Activated CD4-positive, CD25-positive, alpha-beta regulatory T cell treated with anti-CD3 and anti-CD28 coated beads, Interleukin-2, amount 50 U/mL, for 16 hours (primary cell): ENCODE measurements at regions not wholly inside any gene's neighbourhood (a gene's known extent, or its start where the extent isn't known, plus 50 kb on each side); places are given as distances from the start of the nearest gene placed in this dataset.

Experiments
- DNase-seq: peaks from one replicate; pipeline ENCODE4 v3.0.0-alpha.2; 2020; ENCODE audit warnings: low read depth, low spot score

DNA sequence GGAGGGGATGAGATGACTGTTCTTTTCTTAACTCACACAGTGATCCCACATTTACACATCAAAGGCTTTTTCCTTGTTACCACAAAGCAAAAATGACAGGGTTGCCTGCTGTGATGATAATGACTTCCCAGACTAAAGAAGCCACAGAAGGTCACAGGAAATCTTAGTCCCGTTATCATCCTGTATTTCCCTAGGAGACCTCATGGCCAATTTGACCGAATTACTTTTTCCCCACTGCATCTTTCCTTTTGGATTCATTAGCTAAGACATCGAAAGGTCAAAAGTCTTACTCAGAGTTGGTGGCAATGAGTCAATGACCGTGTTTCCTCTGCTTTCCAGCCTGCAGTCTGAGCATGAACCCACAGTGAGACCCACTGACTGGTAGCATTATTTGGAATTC, 130.1 kb upstream of the INHBA start:
- DNase-seq, result no peak

GRCh38 chr7:41830271-41830670, 127.4 kb upstream of the INHBA start:
- no peak for DNase-seq

DNA sequence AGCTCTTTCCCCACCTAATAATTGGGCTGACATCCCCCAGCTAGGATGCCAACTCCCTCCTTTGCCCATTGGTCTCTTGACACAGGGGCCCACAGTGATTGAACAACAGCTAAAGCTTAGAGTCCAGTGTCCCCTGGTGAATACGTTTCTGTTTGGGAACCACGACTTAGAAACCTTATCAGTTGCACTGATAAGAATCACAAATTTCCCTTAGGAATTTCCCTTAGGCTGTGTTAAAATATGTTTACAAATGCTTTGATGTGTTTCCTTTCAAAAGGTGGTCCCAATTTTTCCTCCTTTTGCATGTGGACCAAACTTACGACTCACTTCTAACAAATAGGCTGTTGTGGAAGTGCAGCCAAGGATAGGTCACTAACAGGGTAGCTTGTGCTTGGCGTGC, 126.0 kb upstream of the INHBA start:
- DNase-seq, result no peak

- no peak for DNase-seq
Measured at GRCh38 chr7:41826641-41827040, 123.8 kb upstream of the INHBA start.

GRCh38 chr7:41825927-41826480, 123.1 kb upstream of the INHBA start:
- no peak for DNase-seq

DNA sequence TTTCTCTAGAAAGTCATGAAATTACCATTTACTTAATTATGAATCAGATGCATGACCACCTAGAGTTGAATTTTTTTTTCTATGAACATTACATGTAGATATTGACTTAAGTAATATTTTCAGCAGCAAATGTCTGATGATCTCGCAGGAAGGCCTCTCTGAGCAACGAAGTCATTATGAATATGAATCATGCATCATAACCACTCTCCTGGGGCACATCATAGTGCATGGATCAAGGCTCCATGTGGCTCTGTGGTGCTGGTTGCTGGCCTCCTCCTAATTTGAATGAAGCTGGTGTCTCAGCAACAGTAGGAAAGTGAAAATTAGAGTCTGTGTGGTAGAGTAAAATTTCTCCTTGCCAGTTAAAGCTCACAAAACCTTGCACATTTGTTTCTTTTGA, 121.4 kb upstream of the INHBA start:
- DNase-seq, result no peak

DNA sequence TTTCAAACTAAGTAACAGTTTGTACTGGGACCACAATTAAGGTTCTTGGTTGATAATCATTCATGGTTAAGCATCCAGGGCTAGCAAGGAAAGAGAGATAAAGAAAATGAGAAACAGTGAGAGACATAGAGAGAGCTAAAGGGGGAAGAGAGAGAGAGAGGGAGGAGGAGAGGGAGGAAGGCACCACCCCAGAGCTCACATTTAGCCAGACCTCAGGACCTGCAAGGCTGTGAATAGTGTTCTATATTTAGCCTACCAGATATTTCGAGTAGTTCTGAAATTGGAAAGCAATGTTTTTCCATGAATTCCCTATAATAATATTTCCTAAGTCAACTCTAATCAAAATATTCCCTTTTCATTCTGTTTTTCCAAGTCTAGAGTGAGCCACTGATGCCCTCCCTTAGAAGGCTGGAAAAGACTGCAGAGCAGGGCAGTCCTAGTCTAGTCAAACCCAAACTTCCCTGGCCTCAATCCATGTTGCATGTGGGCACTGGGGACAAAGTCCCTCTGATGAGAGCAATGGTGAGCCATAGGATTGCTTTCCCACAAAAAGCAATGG, 119.4 kb upstream of the INHBA start:
- DNase-seq, result no peak

DNA sequence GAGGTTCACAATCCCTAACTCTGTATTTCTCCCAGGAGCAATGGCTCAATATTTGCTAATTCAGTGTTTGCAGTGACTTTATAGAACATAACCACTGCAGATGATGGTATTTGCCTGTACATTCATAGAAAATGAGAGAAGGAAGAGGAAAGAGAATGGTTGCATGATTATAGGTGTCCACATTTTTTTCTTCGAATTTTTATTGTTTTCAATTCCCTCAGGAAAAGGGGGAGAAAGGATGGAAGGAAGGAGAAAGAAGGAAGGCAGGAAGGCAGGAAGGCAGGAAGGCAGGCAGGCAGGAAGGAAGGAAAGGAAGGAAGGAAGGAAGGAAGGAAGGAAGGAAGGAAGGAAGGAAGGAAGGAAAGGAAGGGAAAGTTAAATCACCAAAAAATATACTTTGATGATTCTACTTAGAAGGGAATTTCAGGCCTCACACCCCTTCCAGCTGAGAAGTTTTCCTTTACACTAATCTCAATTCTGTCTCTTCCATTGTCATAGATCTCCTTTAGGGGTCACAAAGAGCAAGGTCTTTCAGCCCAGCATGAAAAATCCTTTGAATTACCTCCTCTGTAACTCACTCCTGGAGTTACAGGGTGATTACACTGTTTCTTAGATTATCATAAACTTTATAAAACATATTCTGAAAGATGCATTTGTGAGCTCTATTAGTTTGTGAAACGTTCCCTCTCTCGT, 118.8 kb upstream of the INHBA start:
- no peak for DNase-seq

GRCh38 chr7:41820111-41820671, 117.3 kb upstream of the INHBA start:
- DNase-seq, result no peak

GRCh38 chr7:41819645-41820044, 116.8 kb upstream of the INHBA start:
- DNase-seq, result no peak

- DNase-seq, result no peak
Measured at GRCh38 chr7:41818765-41819398, 116.0 kb upstream of the INHBA start.

- no peak for DNase-seq
Measured at GRCh38 chr7:41817386-41817785, 114.5 kb upstream of the INHBA start.

GRCh38 chr7:41816111-41816510, 113.2 kb upstream of the INHBA start:
- no peak for DNase-seq

DNA sequence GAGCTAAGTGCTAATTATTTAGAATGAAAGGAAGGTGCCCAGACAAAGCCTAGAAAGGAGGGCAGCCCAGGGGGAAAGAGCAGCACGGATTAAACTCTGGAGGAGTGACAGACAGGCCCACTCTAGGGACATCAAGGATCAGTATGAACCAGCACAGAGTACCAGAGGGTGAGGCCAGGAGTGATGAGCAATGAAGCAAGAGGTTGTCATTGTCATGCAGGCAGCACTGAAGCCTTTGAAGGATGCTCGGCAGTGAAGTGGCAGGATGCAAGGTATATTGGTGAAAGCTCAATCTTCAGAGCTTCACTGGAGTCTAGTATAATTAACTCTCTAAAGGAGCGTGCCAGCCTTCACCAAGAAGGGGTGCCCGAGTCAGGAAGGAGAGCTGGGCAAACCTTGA, 112.0 kb upstream of the INHBA start:
- no peak for DNase-seq

DNA sequence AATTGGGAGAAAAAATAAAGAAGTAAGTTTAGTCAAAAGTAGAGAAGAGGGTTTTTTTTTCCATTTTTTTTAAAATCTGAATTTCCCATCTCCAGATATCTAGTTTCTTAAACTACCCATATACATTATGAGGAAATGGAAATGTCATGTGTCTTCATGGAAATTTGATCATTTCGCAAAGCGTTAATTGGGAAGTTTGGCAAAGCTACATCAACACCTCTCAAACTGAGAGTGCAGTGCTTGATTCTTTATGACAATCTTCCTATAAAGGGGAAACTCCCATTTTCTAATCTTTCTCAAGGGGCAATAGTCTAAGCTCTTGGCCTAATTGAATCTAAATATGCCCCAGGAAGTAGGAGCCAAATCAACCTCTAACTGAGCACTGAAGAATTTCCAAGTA, 110.4 kb upstream of the INHBA start:
- no peak for DNase-seq

GRCh38 chr7:41811941-41812340, 109.1 kb upstream of the INHBA start:
- no peak for DNase-seq

DNA sequence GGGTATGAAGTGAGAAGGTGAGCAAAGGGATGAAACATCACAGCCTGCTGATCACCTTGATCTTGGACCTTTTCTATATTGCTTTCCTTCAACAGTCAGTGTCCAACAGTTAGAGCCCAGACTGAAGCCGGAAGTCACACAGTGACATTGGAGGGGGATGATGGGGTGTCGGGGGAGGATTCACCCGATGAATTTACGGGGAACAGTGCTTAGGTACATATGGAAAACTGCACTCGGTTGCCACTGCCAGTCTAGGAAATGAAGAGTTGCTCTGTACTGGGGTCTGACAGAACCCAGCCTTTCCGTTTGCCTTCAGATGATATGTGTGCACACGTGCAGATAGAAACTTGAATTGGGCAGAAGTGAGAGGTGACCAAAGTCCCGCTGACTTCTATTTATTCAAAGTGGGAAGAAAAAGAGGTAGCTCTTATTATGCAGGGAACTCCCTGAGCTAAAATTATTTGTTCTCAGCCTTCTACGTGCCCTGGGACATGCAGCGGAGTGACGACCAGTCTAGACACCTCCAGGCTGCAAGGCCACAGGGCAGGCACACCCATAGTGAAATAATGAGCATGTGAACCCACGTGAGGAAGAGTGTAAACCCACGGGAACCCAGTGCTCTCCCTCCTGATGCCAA, 107.2 kb upstream of the INHBA start:
- no peak for DNase-seq

GRCh38 chr7:41809529-41809939, 106.6 kb upstream of the INHBA start:
- no peak for DNase-seq

DNA sequence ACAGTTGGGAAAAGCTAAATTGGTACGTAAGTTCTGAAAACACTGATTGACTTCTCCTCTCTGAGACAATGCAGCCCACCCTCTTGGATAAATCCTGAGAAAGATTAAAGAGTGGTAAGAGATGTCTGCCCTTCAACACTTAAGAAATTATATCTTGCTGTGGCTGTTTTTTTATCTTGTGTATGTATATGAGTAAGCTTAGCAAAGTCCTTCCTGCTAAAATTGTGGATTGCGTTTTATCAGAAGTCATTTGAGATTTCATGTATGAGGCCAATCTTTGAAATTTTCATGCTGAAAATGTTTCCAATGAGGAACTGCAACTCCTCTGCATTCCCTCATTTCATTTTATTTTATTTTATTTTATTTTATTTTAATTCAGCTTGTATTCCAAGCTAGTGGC, 106.2 kb upstream of the INHBA start:
- no peak for DNase-seq

- DNase-seq, result no peak
Measured at GRCh38 chr7:41808541-41808940, 105.7 kb upstream of the INHBA start.

- no peak for DNase-seq
Measured at GRCh38 chr7:41803569-41803968, 100.7 kb upstream of the INHBA start.

DNA sequence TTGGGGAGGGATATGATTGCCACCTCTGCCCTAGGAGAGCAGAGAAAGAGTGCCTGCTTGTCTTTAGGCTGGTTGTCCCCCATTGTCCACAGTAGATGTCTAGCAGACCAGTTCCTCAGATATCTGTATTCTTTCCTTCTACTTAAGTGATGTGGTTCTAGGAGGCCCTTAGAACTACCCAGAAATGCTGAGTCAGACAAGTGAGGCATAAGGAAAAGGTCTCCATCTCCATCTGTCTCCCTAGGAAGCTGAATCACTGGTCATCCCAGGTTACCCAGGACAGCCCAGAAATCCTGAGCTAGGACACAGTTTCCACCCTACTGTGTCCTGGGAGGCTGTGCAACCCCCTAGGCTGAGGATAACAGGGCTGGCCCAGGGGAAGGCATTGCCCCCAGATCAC, 93.4 kb upstream of the INHBA start:
- no peak for DNase-seq
